GM23338 (cell line): ENCODE measurements at regions not wholly inside any gene's neighbourhood (a gene's known extent, or its start where the extent isn't known, plus 50 kb on each side); places are given as distances from the start of the nearest gene placed in this dataset.

Experiments used
- CREB1 ChIP-seq: fragments of 250-450 bp; sonication (Bioruptor Pico); IDR thresholded peaks from 2 replicates; pipeline ENCODE4 v1.5.0; 2020; ENCODE audit warnings: low read depth, mild to moderate bottlenecking, moderate library complexity
- CTCF ChIP-seq, 2 experiments: fragments of 200-600 bp in 1 of 2; sonication (generic) in 1 of 2; conservative IDR thresholded peaks; 2 replicates each; pipeline versions ENCODE4 v1.5.1 to v1.6.1; 2016 to 2017; ENCODE audit warnings: antibody characterized with exemption in 2 of 2, low read depth in 2 of 2, mild to moderate bottlenecking in 2 of 2, moderate library complexity in 1 of 2
- ETS1 ChIP-seq: IDR thresholded peaks from 2 replicates; pipeline ENCODE4 v1.6.1; 2016; ENCODE audit warnings: antibody characterized with exemption
- EZH2 ChIP-seq: fragments of 200-600 bp; sonication (generic); IDR thresholded peaks from one replicate; pipeline ENCODE4 v1.8.0; 2017; ENCODE audit warnings: antibody characterized with exemption, mild to moderate bottlenecking, low read depth; ENCODE audit not compliant: unreplicated experiment
- EZH2phosphoT487 ChIP-seq: fragments of 200-600 bp; sonication (generic); IDR thresholded peaks from one replicate; pipeline ENCODE4 v1.8.1; 2018; ENCODE audit warnings: antibody characterized with exemption; ENCODE audit not compliant: unreplicated experiment
- JUNB ChIP-seq: IDR thresholded peaks from one replicate; pipeline ENCODE4 v1.6.1; 2016; ENCODE audit warnings: antibody characterized with exemption; ENCODE audit not compliant: unreplicated experiment
- NANOG ChIP-seq: IDR thresholded peaks from 2 replicates; pipeline ENCODE4 v1.6.1; 2016; ENCODE audit warnings: antibody characterized with exemption, borderline replicate concordance
- POLR2AphosphoS5 ChIP-seq: IDR thresholded peaks from 2 replicates; pipeline ENCODE4 v1.6.1; 2016; ENCODE audit warnings: antibody characterized with exemption, low read depth
- REST ChIP-seq: IDR thresholded peaks from one replicate; pipeline ENCODE4 v1.6.1; 2018; ENCODE audit warnings: antibody characterized with exemption; ENCODE audit not compliant: unreplicated experiment
- ZNF114 ChIP-seq: fragments of 250-450 bp; sonication (Bioruptor Pico); IDR thresholded peaks from 2 replicates; pipeline ENCODE4 v1.5.0; 2020; ENCODE audit warnings: mild to moderate bottlenecking, moderate library complexity

- TF ChIP-seq CTCF (conservative IDR thresholded peaks at IDR 0.05; ENCODE audit: low read depth in 2 of 2) (no peak), CREB1 (no peak), ZNF114 (no peak), NANOG (no peak), POLR2AphosphoS5 (no peak), EZH2 (no peak), EZH2phosphoT487 (no peak), REST (no peak), JUNB (no peak), ETS1 (no peak)
Measured at GRCh38 chr7:131224996-131225395, 102.7 kb upstream of the MKLN1 start.
